GM18873 (cell line): ENCODE measurements at regions not wholly inside any gene's neighbourhood (a gene's known extent, or its start where the extent isn't known, plus 50 kb on each side); places are given as distances from the start of the nearest gene placed in this dataset.

Experiments used
- ATAC-seq: cut with Tn5 transposase; IDR thresholded peaks from one replicate; pipeline ENCODE4 v1.9.1; 2021; ENCODE audit warnings: mild to moderate bottlenecking, moderate library complexity, moderate number of reproducible peaks; ENCODE audit not compliant: unreplicated experiment, low FRiP score

- no peak for ATAC-seq
Observed at GRCh38 chr5:14019768-14020290, 75.3 kb upstream of the DNAH5 start.

GRCh38 chr5:14017904-14018303, 73.4 kb upstream of the DNAH5 start:
- ATAC-seq: no peak

GRCh38 chr5:14016549-14016948, 72.1 kb upstream of the DNAH5 start:
- no peak for ATAC-seq

- ATAC-seq: peak; percentile 84
Observed at GRCh38 chr5:14011089-14012020, 66.9 kb upstream of the DNAH5 start.

GRCh38 chr5:14009575-14009974, 65.1 kb upstream of the DNAH5 start:
- ATAC-seq: no peak

GRCh38 chr5:14008819-14009311, 64.4 kb upstream of the DNAH5 start:
- ATAC-seq: no peak

GRCh38 chr5:14006823-14007520, 62.5 kb upstream of the DNAH5 start:
- ATAC-seq: no peak

GRCh38 chr5:14004598-14005394, 60.3 kb upstream of the DNAH5 start:
- ATAC-seq: no peak

GRCh38 chr5:14003936-14004335, 59.4 kb upstream of the DNAH5 start:
- ATAC-seq: no peak

- ATAC-seq: no peak
Observed at GRCh38 chr5:14003513-14003912, 59.0 kb upstream of the DNAH5 start.

- no peak for ATAC-seq
Observed at GRCh38 chr5:13998254-13998653, 53.8 kb upstream of the DNAH5 start.

- ATAC-seq: no peak
Observed at GRCh38 chr5:13997514-13997913, 53.0 kb upstream of the DNAH5 start.

GRCh38 chr5:13994621-13995253, 50.2 kb upstream of the DNAH5 start:
- ATAC-seq: no peak
